ENCODE measurements at regions not wholly inside any gene's neighbourhood (a gene's known extent, or its start where the extent isn't known, plus 50 kb on each side); places are given as distances from the start of the nearest gene placed in this dataset.
"Not testable (repeated sequence)": the region's sequence is repeated elsewhere in the genome, so short reads cannot be mapped to it uniquely, and the experiment has no call there.

DNA sequence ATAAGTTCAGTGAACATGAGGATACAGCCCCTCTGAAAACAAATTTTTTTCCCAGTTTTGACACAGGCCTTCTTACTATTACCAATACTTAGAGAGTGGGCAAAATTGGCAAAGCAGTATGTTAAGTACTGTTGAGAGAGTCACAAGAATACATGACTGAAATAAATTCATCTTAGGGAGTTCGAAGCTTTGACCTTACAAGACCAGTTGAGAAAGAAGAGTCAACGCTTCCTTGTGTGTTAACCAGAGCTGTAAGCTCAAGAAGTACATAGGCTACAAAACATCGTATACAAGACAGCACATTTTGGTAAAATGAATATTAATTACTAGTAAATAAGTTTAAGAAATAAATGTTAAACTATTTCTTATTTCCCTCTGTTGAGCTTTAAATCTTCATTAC, 164.4 kb upstream of the RORA start:
- no peak for DNase-seq

DNA sequence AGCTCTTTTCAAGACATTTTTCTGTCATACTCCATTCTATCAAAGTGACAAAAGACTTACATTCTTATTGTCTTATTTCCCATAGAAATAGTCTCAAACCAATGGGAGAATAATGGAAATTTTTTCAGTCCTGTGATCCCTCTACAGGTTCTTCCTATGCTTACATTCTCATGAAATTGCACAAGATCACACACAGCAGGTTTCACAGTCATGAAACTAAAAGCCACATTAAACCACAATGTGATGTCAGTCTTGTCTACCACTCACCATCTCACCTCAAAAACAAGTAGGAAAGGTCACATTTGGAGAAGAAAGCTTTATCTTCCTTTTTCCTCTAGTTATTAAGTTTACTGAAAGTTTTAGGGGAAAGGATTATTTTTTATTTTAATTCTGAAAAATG, 161.0 kb upstream of the RORA start:
- no peak for DNase-seq

- no peak for DNase-seq
Measured at GRCh38 chr15:61389334-61390028, 160.4 kb upstream of the RORA start.

- DNase-seq: no peak
Measured at GRCh38 chr15:61387675-61388074, 158.6 kb upstream of the RORA start.

- no peak for DNase-seq
Measured at GRCh38 chr15:61383421-61383820, 154.3 kb upstream of the RORA start.

GRCh38 chr15:61382927-61383326, 153.8 kb upstream of the RORA start:
- no peak for DNase-seq

- no peak for DNase-seq
Measured at GRCh38 chr15:61381501-61381900, 152.4 kb upstream of the RORA start.

DNA sequence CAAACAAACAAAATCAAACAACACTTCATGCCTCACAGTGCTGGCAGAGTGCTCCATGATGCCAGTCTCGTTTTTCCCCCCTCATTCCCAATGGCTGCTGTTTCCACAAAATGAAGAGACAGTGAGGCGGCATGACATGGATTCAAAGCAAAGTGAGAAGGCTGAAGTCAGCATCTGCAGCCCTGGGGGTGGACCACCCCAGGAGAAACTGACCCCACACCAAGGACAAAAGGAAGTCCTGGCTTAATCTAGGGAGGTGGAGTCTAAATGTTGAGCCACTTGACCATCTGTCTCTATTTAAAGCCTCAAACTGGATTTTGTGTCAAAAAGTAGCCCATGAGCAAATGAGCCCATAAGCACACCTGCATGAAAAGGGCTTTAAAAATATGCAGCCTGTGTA, 151.2 kb upstream of the RORA start:
- no peak for DNase-seq

GRCh38 chr15:61379005-61379404, 149.9 kb upstream of the RORA start:
- no peak for DNase-seq

DNA sequence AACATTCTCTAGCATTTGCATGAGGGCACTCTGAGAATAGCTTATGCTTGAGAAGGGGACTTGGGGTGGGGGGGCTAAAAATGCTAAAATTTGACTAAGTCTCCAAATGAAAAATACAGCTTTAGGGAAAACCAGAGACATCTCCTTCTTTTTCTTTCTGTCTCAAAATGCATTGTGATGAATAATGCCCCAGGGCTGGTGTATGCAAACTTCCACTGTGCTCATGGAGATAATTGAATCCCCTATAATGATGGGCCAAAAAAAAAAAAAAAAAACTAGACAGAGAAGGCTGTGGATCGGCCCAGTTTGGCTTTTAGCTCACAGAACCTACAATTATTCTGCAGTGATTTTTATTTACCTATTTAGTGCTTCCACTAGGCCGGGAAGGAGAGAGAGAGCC, 147.9 kb upstream of the RORA start:
- no peak for DNase-seq

DNA sequence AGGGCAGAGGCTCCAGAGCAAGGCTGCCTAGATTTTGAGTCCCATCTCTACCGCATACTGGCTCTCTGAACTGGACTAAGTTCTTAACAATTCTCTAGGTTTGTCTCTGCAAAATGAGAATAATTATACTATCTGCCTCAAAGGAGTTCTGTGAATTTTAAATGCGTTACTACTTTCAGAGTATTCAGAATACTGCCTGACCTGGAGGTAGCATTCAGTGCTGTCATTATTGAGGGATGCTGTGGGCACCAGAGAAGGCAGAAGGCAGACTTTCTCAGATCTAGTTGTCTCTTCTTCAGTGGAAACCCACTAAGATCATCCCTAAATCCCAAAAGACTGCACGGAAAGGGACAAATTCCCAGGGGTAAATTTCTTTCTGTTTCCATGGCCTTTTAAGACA, 147.4 kb upstream of the RORA start:
- no peak for DNase-seq

DNA sequence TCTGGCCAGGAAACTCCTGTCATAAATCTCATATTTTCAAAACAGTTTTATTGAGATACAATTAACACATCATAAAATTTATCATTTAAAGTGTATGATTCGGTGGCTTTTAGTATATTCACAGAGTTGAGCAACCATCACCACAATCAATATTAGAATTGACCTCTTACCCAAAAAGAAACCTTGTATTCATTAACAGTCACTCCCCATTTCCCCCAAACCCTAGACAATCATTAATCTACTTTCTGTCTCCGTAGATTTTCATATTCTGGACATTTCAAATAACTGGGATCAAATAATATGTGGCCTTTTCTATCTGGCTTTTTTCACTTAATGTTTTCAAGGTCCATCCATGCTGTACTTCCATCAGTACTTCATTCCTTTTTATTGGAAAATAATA, 145.7 kb upstream of the RORA start:
- no peak for DNase-seq

GRCh38 chr15:61367953-61368352, 138.9 kb upstream of the RORA start:
- no peak for DNase-seq

DNA sequence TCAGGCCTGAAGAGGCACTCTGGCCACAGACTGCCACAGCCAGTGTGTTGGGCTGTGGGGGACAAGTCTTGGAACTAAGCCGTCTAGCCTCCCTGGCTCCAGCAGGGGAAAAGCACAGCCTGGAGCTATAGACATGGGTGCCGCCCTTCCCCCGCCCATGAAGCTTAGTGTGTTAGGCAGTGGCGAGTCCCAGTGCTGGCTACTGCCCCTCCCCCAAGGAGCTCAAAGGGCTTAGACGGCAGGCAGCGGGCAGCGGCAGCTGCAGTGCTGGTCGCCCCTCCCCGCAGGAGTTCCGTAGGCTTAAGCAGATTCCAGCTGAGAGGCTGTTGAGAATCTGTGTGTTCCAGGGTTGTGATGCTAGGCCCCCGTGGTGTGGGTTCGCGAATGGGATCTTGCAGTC, 135.8 kb upstream of the RORA start:
- DNase-seq: no peak

- DNase-seq: not testable (repeated sequence)
Measured at GRCh38 chr15:61362912-61363311, 133.8 kb upstream of the RORA start.

- no peak for DNase-seq
Measured at GRCh38 chr15:61344293-61344692, 115.2 kb upstream of the RORA start.

DNA sequence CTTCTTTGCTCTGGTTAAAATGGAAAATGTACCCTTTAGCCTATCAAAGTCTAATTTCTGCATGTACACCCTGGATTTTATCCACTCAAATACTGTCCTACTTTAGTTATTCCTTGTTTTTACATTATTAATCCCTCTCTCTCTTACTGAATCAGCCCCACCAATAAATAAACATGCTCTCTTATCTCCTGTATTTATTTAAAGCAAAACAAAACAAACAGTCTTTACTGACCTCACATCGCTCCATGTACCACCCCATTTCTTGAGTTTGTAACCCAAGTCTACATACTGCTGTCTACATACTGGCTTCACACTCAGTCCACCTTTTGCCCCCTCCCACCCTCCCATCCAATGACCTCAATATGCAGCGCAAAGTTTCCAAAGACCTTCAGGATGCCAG, 113.3 kb upstream of the RORA start:
- DNase-seq: no peak

- DNase-seq: no peak
Measured at GRCh38 chr15:61339516-61339915, 110.4 kb upstream of the RORA start.

DNA sequence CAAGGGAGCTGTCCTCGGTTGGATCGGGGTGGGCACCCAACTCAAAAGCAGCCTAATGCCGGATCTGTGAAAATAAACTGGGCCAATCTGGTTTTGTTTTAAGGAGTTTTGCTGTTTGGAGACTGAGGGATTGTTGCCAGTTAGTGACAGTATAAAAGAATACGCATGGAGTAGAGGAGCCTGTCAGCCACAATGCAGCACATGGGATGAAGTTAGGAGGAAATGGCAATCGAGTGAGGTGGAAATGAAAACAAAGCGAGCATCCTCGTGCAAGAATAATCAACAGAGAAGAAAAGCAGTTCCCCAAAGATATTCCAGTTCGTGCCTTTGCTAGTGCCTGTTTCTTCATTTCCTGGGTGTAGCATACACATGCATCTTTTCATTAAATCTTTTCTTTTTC, 108.4 kb upstream of the RORA start:
- no peak for DNase-seq

DNA sequence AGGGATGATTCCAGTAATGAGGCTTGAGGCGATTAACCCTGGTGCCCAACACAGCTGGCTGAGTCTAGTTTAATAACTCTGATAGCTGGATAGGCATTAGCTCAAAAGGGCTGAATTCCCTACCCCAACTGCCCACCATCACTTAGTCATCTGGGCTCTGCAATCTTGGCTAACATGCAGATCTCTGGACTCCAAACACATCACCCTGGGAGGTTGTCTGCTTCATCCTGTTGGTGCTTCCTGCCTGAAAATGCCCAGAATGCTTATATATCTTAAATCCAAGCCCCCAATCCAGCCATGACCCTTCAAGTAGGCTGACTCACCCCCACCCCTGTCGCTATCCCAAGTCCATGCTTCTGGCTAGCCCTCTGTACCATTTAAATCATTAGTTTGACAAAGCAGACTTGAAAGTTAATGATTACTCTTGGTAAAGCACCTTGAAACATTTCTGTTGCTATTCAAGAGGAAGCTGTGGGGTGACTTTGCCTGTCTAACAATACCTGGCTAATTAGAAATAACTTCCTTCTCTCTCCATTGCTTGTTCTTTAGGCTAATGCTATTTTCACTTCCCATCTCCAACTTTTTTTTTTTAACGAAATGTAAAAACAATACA, 107.0 kb upstream of the RORA start:
- DNase-seq: no peak

DNA sequence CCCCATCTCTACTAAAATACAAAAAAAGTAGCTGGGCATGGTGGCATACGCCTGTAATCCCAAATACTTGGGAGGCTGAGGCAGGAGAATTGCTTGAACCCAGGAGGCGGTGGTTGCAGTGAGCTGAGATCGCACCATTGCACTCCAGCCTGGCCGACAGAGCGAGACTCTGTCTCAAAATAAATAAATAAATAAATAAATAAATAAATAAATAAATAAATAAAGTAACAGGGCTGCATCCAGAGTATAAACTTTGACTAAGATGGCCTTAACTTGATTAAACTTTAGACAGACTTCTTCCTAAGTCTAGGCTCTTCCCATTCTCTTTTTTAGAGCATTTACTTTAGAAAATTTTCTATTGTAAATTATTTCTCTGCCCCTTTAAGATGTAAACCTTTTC, 105.6 kb upstream of the RORA start:
- DNase-seq: not testable (repeated sequence)

GRCh38 chr15:61331019-61331418, 101.9 kb upstream of the RORA start:
- no peak for DNase-seq

GRCh38 chr15:61327019-61327631, 98.0 kb upstream of the RORA start:
- DNase-seq: no peak

DNA sequence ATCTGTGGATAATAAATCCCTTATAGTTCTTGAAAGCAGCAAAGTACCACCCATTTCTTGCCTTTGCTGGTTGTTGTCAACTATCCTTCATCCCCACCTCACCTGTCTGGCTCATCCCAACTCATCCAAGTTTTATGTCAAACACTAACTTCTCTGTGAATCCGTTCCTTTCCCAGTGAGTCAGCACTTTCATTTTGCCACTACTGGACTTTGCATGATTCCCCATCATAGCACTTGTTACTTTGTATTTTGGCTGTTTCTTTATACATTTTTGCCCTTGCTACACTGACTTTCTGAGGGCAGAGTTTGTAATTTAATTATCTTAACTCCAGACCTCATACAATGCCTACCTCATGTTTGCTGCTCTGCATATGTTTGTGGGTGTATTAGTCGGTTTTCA, 90.8 kb upstream of the RORA start:
- no peak for DNase-seq

Measured in CD4-positive, alpha-beta T cell treated with Interleukin-12 subunit alpha and Interleukin-12 subunit beta, for 1 hour (primary cell).